ENCODE measurements at regions not wholly inside any gene's neighbourhood (a gene's known extent, or its start where the extent isn't known, plus 50 kb on each side); places are given as distances from the start of the nearest gene placed in this dataset.

DNA sequence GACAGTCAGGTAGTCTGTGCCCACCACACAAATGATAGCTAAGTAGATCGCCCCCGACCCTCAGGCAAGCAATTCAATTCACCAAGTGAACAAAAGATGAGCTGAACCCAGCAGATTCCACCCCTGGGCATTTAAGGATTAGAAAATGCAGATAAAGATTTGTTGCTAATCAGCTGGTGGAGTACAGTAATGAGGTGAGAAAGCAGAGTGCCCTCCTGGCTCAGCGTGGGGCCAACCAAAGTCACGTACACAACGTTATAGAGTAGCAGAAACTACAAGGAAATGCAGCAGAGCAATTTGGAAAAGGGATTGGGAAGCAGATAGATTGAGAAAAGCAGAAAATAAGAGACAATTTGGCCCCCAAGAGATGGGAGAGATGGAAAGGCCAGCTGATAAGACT lies 91.2 kb downstream of the SOX9 start:
- no peak for TF ChIP-seq CTCF (IDR thresholded peaks at IDR 0.05)
- intact Hi-C loops (cut with DNase I): no loop called here
- no peak for ATAC-seq

DNA sequence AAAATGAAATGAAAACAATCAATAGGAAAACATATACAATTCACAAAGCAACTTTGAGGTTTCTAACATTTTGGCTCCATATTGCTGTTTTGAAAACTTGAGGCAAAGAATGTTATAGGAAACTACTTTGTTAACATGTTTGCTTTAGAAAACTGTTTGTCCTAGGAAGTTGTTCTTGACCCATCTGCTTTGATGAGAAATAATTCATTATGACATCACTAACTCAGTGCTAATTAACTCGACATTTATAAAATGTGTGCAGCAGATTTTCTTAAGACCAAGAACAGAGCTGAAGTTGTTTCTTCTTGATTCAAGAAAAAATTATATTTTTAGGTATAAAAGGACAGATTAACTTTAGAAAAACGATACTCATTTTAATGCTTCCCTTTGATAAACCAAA lies 94.7 kb downstream of the SOX9 start:
- no peak for DNase-seq
- intact Hi-C loops (cut with DNase I): no loop called here

More for the DNA sequence above, 91.2 kb downstream of the SOX9 start:
- DNase-seq: no peak
- no peaks in the 10 kb centered on the region for H3K36me3 ChIP-seq
- no peak overlapping the region for H3K4me3 ChIP-seq
- H3K27me3 ChIP-seq: no peaks in the 10 kb centered on the region
- H3K27ac ChIP-seq: no peak overlapping the region
- no peaks in the 10 kb centered on the region for H3K4me1 ChIP-seq
- H3K9me3 ChIP-seq: no peaks in the 10 kb centered on the region

DNA sequence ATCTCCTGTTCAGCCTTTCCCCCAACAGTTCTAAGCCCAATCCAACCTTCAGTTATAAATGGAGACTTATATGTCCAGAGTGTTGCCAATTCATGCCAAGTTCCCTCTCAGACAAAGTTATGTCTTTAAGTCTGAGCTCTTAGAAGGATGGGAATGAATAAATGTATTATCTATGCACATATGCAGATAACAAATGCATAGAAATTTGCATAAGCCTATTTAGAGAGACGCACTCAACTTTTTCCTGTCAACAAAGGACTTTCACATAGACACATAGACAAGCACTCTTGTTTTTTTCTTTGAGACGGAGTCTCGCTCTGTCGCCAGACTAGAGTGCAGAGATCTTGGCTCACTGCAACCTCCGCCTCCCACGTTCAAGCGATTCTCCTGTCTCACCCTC lies 95.1 kb downstream of the SOX9 start:
- Histone ChIP-seq H3K4me3 (no peak overlapping the region), H3K27ac (no peak overlapping the region), H3K9me3 (no peaks in the 10 kb centered on the region), H3K36me3 (no peaks in the 10 kb centered on the region), H3K4me1 (no peaks in the 10 kb centered on the region), H3K27me3 (peaks cover 23% of the 10 kb centered on the region)
- no peak for TF ChIP-seq CTCF (IDR thresholded peaks at IDR 0.05)
- DNase-seq (no peak), ATAC-seq (no peak)
- intact Hi-C loops (cut with DNase I): no loop called here

More for the DNA sequence above, 94.7 kb downstream of the SOX9 start:
- no peaks in the 10 kb centered on the region for H3K36me3 ChIP-seq
- no peak for TF ChIP-seq CTCF (IDR thresholded peaks at IDR 0.05)
- H3K27me3 ChIP-seq: peaks cover 23% of the 10 kb centered on the region
- ATAC-seq: no peak
- no peak overlapping the region for H3K4me3 ChIP-seq
- no peaks in the 10 kb centered on the region for H3K4me1 ChIP-seq
- no peak overlapping the region for H3K27ac ChIP-seq
- H3K9me3 ChIP-seq: no peaks in the 10 kb centered on the region

DNA sequence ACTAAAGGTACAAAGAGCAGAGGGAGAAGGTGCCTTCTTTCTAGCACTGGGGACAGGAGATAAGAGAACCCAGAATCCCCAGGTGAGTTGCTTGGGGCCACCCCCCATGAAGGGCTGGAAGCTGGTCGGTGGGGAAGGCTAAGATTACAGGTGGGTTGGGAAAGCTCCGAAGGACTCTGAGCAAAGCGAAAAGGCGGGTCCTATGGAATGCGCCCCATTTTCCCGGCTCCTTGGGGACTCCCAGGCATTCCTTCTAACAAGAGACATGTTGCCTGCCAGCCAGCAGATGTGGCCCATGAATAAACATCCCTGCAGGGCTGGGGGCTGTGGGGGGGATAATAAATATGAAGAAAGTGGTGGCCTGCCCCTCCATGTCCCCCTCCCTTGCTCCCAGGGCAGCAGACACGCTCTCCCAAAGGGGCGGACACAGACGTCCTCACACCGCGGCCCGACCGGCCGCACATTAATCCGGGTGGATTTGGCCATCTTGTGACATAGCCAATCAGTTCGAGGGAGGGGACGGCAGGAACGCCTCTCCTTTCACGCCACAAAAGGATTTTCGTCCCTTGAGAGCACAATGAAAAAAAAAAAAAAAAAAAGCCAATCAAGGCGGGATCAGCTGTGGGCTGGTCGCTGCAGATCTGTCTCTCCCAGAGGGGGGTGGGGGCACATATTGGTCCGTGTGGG lies 98.5 kb downstream of the SOX9 start:
- no peaks in the 10 kb centered on the region for H3K4me1 ChIP-seq
- no peak for DNase-seq
- H3K4me3 ChIP-seq: no peak overlapping the region

GRCh38 chr17:72219824-72220493 lies 99.1 kb downstream of the SOX9 start:
- intact Hi-C loops (cut with DNase I): no loop called here
- Histone ChIP-seq H3K9me3 (no peaks in the 10 kb centered on the region), H3K27ac (no peak overlapping the region), H3K36me3 (no peaks in the 10 kb centered on the region), H3K27me3 (peaks cover 23% of the 10 kb centered on the region), H3K4me3 (no peak overlapping the region), H3K4me1 (no peaks in the 10 kb centered on the region)
- no peak for DNase-seq
- TF ChIP-seq CTCF (IDR thresholded peaks at IDR 0.05): no peak
- no peak for ATAC-seq

More for the DNA sequence above, 98.5 kb downstream of the SOX9 start:
- ATAC-seq: no peak
- no peaks in the 10 kb centered on the region for H3K9me3 ChIP-seq
- intact Hi-C loops (cut with DNase I): no loop called here
- H3K27ac ChIP-seq: no peak overlapping the region
- no peaks in the 10 kb centered on the region for H3K36me3 ChIP-seq
- no peak for TF ChIP-seq CTCF (IDR thresholded peaks at IDR 0.05)
- peaks cover 23% of the 10 kb centered on the region for H3K27me3 ChIP-seq
